8988T (cell line): ENCODE measurements at regions not wholly inside any gene's neighbourhood (a gene's known extent, or its start where the extent isn't known, plus 50 kb on each side); places are given as distances from the start of the nearest gene placed in this dataset.

Experiments used
- DNase-seq: peaks from one replicate; pipeline ENCODE4 v3.0.0; 2011

GRCh38 chr1:230011333-230012092, 55.5 kb upstream of the GALNT2 start:
- no peak for DNase-seq

GRCh38 chr1:230012093-230012393, 55.0 kb upstream of the GALNT2 start:
- no peak for DNase-seq

GRCh38 chr1:230012741-230013140, 54.3 kb upstream of the GALNT2 start:
- no peak for DNase-seq

GRCh38 chr1:230016159-230016558, 50.9 kb upstream of the GALNT2 start:
- DNase-seq, result no peak
